OCI-LY1 (cell line): ENCODE measurements at regions not wholly inside any gene's neighbourhood (a gene's known extent, or its start where the extent isn't known, plus 50 kb on each side); places are given as distances from the start of the nearest gene placed in this dataset.

Source experiments
- CTCF ChIP-seq: fragments of 200-600 bp; sonication (generic), shearing (Covaris generic); IDR thresholded peaks from 2 replicates; pipeline ENCODE4 v1.5.1; 2017; ENCODE audit warnings: mild to moderate bottlenecking, antibody characterized with exemption, low read length, moderate library complexity, mixed read lengths
- EZH2 ChIP-seq: fragments of 200-600 bp; sonication (generic), shearing (Covaris generic); IDR thresholded peaks from 2 replicates; pipeline ENCODE4 v1.8.0; 2017; ENCODE audit warnings: borderline replicate concordance, mixed run types, mild to moderate bottlenecking, antibody characterized with exemption, low read length, moderate library complexity, mixed read lengths

GRCh38 chr16:61277849-61278248 is 758.4 kb downstream of the CDH8 start:
- TF ChIP-seq EZH2 (no peak), CTCF (no peak)
